Endodermal cell (in vitro differentiated cells): ENCODE measurements at regions not wholly inside any gene's neighbourhood (a gene's known extent, or its start where the extent isn't known, plus 50 kb on each side); places are given as distances from the start of the nearest gene placed in this dataset.
A peak's percentile ranks its signal among the peaks of the same experiment; 100 is the strongest.

Experiments used
- DNase-seq: peaks from one replicate; pipeline ENCODE4 v3.0.0-alpha.2; 2017
- H3K27ac ChIP-seq: 2 replicates; pipeline ENCODE4 v1.5.1; 2013; ENCODE audit warnings: mild to moderate bottlenecking, low read depth, low read length, moderate library complexity
- H3K27me3 ChIP-seq: 2 replicates; pipeline ENCODE4 v1.6.1; 2013; ENCODE audit warnings: mild to moderate bottlenecking, low read length, moderate library complexity; ENCODE audit not compliant: insufficient read depth, control insufficient read depth, poor library complexity, severe bottlenecking
- H3K36me3 ChIP-seq: 2 replicates; pipeline ENCODE4 v1.7.0; 2013; ENCODE audit warnings: mild to moderate bottlenecking, low read length, moderate library complexity; ENCODE audit not compliant: control insufficient read depth, insufficient read depth
- H3K4me1 ChIP-seq: one replicate; pipeline ENCODE4 v1.7.0; 2013; ENCODE audit warnings: low read length; ENCODE audit not compliant: control insufficient read depth, insufficient read depth
- H3K4me3 ChIP-seq: 2 replicates; pipeline ENCODE4 v1.5.1; 2013; ENCODE audit warnings: mild to moderate bottlenecking, low read length, moderate library complexity
- H3K9ac ChIP-seq: 2 replicates; pipeline ENCODE4 v1.6.1; 2013; ENCODE audit warnings: mild to moderate bottlenecking, low read length, moderate library complexity; ENCODE audit not compliant: poor library complexity, severe bottlenecking; ENCODE audit errors: extremely low read depth
- H3K9me3 ChIP-seq: 2 replicates; pipeline ENCODE4 v1.6.1; 2013; ENCODE audit warnings: mild to moderate bottlenecking, low read length, moderate library complexity; ENCODE audit not compliant: control insufficient read depth
- H3K27ac Mint-ChIP-seq: 2 replicates; pipeline ENCODE4 v1.8.0; 2020; ENCODE audit warnings: mixed read lengths
- H3K27me3 Mint-ChIP-seq: 2 replicates; pipeline ENCODE4 v1.8.0; 2021; ENCODE audit warnings: mild to moderate bottlenecking, mixed read lengths; ENCODE audit not compliant: insufficient read depth
- H3K36me3 Mint-ChIP-seq: 2 replicates; pipeline ENCODE4 v1.8.0; 2020; ENCODE audit warnings: low read depth, mixed read lengths
- H3K4me1 Mint-ChIP-seq: 2 replicates; pipeline ENCODE4 v1.8.0; 2020; ENCODE audit warnings: mixed read lengths
- H3K4me3 Mint-ChIP-seq: 2 replicates; pipeline ENCODE4 v1.8.0; 2020; ENCODE audit warnings: mild to moderate bottlenecking, moderate library complexity, mixed read lengths
- H3K9me3 Mint-ChIP-seq: 2 replicates; pipeline ENCODE4 v1.8.0; 2020; ENCODE audit warnings: mild to moderate bottlenecking, mixed read lengths
- CTCF ChIP-seq: fragments of 200-600 bp; sonication (generic); conservative IDR thresholded peaks from 2 replicates; pipeline ENCODE4 v1.5.0; 2021; ENCODE audit warnings: antibody characterized with exemption, mild to moderate bottlenecking
- WGBS, 2 experiments: methylation state at CpG; one replicate each; pipeline versions ENCODE4 v1.1.5 to v1.1.7; 2013; ENCODE audit warnings: missing lambda C conversion rate in 2 of 2, mixed read lengths in 1 of 2; ENCODE audit not compliant: insufficient coverage in 1 of 2, insufficient read length in 1 of 2; 5-methylcytosine and 5-hydroxymethylcytosine counted together

GRCh38 chr2:208545403-208546042, 138.9 kb downstream of the PTH2R start:
- H3K4me1 Mint-ChIP-seq = peaks cover 8% of the 10 kb centered on the region

GRCh38 chr2:208546107-208546506, 139.5 kb downstream of the PTH2R start:
- TF ChIP-seq CTCF = no peak
- Histone ChIP-seq H3K36me3 (no peaks in the 10 kb centered on the region), H3K4me1 (peaks cover 4% of the 10 kb centered on the region), H3K9ac (no peak overlapping the region), H3K4me3 (no peak overlapping the region), H3K27ac (no peak overlapping the region), H3K27me3 (no peaks in the 10 kb centered on the region), H3K9me3 (no peaks in the 10 kb centered on the region)
- 100% methylated on average over 1 of the region's 1 CpG; no CpG with 5 or more reads in 1 of the 2 experiments for WGBS, 2 experiments
- H3K36me3 Mint-ChIP-seq = no peaks in the 10 kb centered on the region
- H3K9me3 Mint-ChIP-seq = no peaks in the 10 kb centered on the region
- H3K27me3 Mint-ChIP-seq = no peaks in the 10 kb centered on the region
- H3K27ac Mint-ChIP-seq = no peak overlapping the region
- no peak overlapping the region for H3K4me3 Mint-ChIP-seq
- peaks cover 8% of the 10 kb centered on the region for H3K4me1 Mint-ChIP-seq
- DNase-seq = no peak

More at GRCh38 chr2:208545403-208546042, 138.9 kb downstream of the PTH2R start:
- no peak overlapping the region for H3K9ac ChIP-seq
- WGBS, 2 experiments = 60 to 85% methylated on average over 2 to 4 of the region's 4 CpGs
- H3K36me3 Mint-ChIP-seq = no peaks in the 10 kb centered on the region
- no peaks in the 10 kb centered on the region for H3K27me3 ChIP-seq
- H3K27ac ChIP-seq = no peak overlapping the region
- H3K4me3 Mint-ChIP-seq = no peak overlapping the region
- TF ChIP-seq CTCF = no peak
- H3K9me3 Mint-ChIP-seq = no peaks in the 10 kb centered on the region
- H3K9me3 ChIP-seq = no peaks in the 10 kb centered on the region
- H3K27me3 Mint-ChIP-seq = no peaks in the 10 kb centered on the region
- H3K4me3 ChIP-seq = no peak overlapping the region
- no peaks in the 10 kb centered on the region for H3K36me3 ChIP-seq
- H3K27ac Mint-ChIP-seq = peak overlapping the region; percentile 62
- peaks cover 4% of the 10 kb centered on the region for H3K4me1 ChIP-seq
- DNase-seq = peak; percentile 51

GRCh38 chr2:208546860-208547650, 140.5 kb downstream of the PTH2R start:
- no peak for DNase-seq
- H3K27me3 Mint-ChIP-seq = no peaks in the 10 kb centered on the region
- Histone ChIP-seq H3K4me1 (peaks cover 4% of the 10 kb centered on the region), H3K4me3 (no peak overlapping the region), H3K36me3 (no peaks in the 10 kb centered on the region), H3K27me3 (no peaks in the 10 kb centered on the region), H3K9ac (no peak overlapping the region), H3K27ac (no peak overlapping the region), H3K9me3 (no peaks in the 10 kb centered on the region)
- H3K36me3 Mint-ChIP-seq = no peaks in the 10 kb centered on the region
- WGBS, 2 experiments = 97 to 100% methylated on average over 2 to 3 of the region's 4 CpGs
- H3K4me1 Mint-ChIP-seq = peaks cover 8% of the 10 kb centered on the region
- no peak overlapping the region for H3K4me3 Mint-ChIP-seq
- no peak overlapping the region for H3K27ac Mint-ChIP-seq
- H3K9me3 Mint-ChIP-seq = peaks cover 7% of the 10 kb centered on the region
- TF ChIP-seq CTCF = no peak
